PC-3 (cell line): ENCODE measurements at regions not wholly inside any gene's neighbourhood (a gene's known extent, or its start where the extent isn't known, plus 50 kb on each side); places are given as distances from the start of the nearest gene placed in this dataset.
A peak's percentile ranks its signal among the peaks of the same experiment; 100 is the strongest.

Experiments used
- ATAC-seq: fragments of 200-7000 bp; cut with Tn5 transposase; 2 replicates; pipeline ENCODE4 v1.9.1; 2020; ENCODE audit warnings: mild to moderate bottlenecking, moderate library complexity
- BruUV-seq: library from RNA; stranded (reverse); fragments of 400-500 nt; replicated peaks from 2 replicates; lab custom pipeline; 2021; lab: Mats Ljungman, UMichigan
- CTCF ChIA-PET: fragments of 300-600 bp; sonication (Branson Sonifier 250); formaldehyde crosslinking; loops from one replicate; lab custom pipeline; 2022; ENCODE audit warnings: antibody characterized with exemption; lab: Charles Lee
- POLR2A ChIA-PET: fragments of 300-600 bp; sonication (Branson Sonifier 250); formaldehyde crosslinking; loops from one replicate; lab custom pipeline; 2022; ENCODE audit warnings: antibody characterized with exemption; ENCODE audit not compliant: unreplicated experiment; lab: Charles Lee
- DNase-seq: peaks from one replicate; pipeline ENCODE4 v3.0.0-alpha.2; 2015
- H2AFZ ChIP-seq: fragments of 300-600 bp; sonication (generic); 2 replicates; pipeline ENCODE4 v1.6.0; 2016; ENCODE audit warnings: antibody characterized with exemption, low read length
- H3F3A ChIP-seq: fragments of 300-600 bp; sonication (generic); one replicate; pipeline ENCODE4 v1.6.0; 2017; ENCODE audit warnings: antibody characterized with exemption, low read length, control low read depth, mild to moderate bottlenecking; ENCODE audit not compliant: unreplicated experiment
- H3K27ac ChIP-seq: fragments of 300-600 bp; sonication (generic); 2 replicates; pipeline ENCODE4 v1.5.1; 2016; ENCODE audit warnings: mild to moderate bottlenecking, low read length
- H3K27me3 ChIP-seq: fragments of 300-600 bp; sonication (generic); 2 replicates; pipeline ENCODE4 v1.6.1; 2016; ENCODE audit warnings: low read length, mixed read lengths
- H3K36me3 ChIP-seq: fragments of 300-600 bp; sonication (generic); 2 replicates; pipeline ENCODE4 v1.6.1; 2016; ENCODE audit warnings: low read depth, mixed run types, low read length, mixed read lengths
- H3K4me1 ChIP-seq: fragments of 300-600 bp; sonication (generic); 2 replicates; pipeline ENCODE4 v1.5.1; 2016; ENCODE audit warnings: low read length; ENCODE audit not compliant: insufficient read depth
- H3K4me2 ChIP-seq: fragments of 300-600 bp; sonication (generic); 2 replicates; pipeline ENCODE4 v1.6.0; 2016; ENCODE audit warnings: low read length
- H3K4me3 ChIP-seq: fragments of 300-600 bp; sonication (generic); 2 replicates; pipeline ENCODE4 v1.5.1; 2016; ENCODE audit warnings: mild to moderate bottlenecking, low read length, mixed read lengths
- H3K79me2 ChIP-seq: fragments of 300-600 bp; sonication (generic); 2 replicates; pipeline ENCODE4 v1.6.1; 2017; ENCODE audit warnings: low read length, mixed read lengths
- H3K9ac ChIP-seq: fragments of 300-600 bp; sonication (generic); 2 replicates; pipeline ENCODE4 v1.6.0; 2016; ENCODE audit warnings: mild to moderate bottlenecking, low read length
- H3K9me2 ChIP-seq: fragments of 300-600 bp; sonication (generic); replicated peaks from 2 replicates; pipeline ENCODE4 v1.6.1; 2016; ENCODE audit warnings: mixed run types, low read length, mixed read lengths
- H3K9me3 ChIP-seq: fragments of 300-600 bp; sonication (generic); 2 replicates; pipeline ENCODE4 v1.6.1; 2016; ENCODE audit warnings: low read length, mixed read lengths
- H4K20me1 ChIP-seq: fragments of 300-600 bp; sonication (generic); 2 replicates; pipeline ENCODE4 v1.6.1; 2016; ENCODE audit warnings: low read length, mixed read lengths
- EZH2 ChIP-seq: fragments of 300-600 bp; sonication (generic); IDR thresholded peaks from one replicate; pipeline ENCODE4 v1.6.1; 2017; ENCODE audit warnings: antibody characterized with exemption, mild to moderate bottlenecking, low read length; ENCODE audit not compliant: unreplicated experiment
- EZH2phosphoT487 ChIP-seq: fragments of 300-600 bp; sonication (generic); IDR thresholded peaks from 2 replicates; pipeline ENCODE4 v1.6.1; 2018; ENCODE audit warnings: mild to moderate bottlenecking, antibody characterized with exemption, low read length, borderline replicate concordance
- intact Hi-C: fragments of 100-400 bp; cut with micrococcal nuclease; formaldehyde crosslinking; loops from 2 replicates; pipeline ENCODE4 v1.9.0; 2023
- TF ChIP-seq, protein P1 (sequence below): fragments of 300-600 bp; sonication (generic); conservative IDR thresholded peaks from 2 replicates; pipeline ENCODE4 v1.5.1; 2017; ENCODE audit warnings: antibody characterized with exemption, low read depth, mild to moderate bottlenecking, low read length

DNA sequence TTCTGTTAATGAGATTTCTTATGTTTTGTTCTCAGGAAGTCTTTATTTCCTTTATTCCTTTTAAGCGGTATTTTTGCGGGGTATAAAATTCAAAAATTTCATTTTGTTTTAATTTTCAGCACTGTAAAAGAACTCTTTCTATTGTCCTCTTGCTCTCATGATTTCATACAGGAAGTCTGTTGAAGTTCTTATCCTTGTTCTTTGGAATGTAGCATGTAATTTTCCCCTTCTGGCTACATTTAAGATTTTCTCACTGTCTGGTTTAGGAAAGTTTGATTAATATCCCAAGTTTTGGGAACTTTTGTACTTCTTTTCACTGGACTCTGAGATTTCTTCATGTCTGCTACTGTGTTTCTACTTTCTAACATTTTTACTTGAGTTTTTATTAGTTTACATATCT is 581.4 kb upstream of the GJE1 start:
- DNase-seq: no peak
- Histone ChIP-seq H3K4me2 (no peak overlapping the region), H3K79me2 (no peaks in the 10 kb centered on the region), H3F3A (no peaks in the 10 kb centered on the region), H4K20me1 (no peaks in the 10 kb centered on the region), H3K4me1 (peaks cover 33% of the 10 kb centered on the region), H3K36me3 (peaks cover 17% of the 10 kb centered on the region), H3K9me2 (no peaks in the 10 kb centered on the region), H2AFZ (no peak overlapping the region), H3K4me3 (0 out of 2 replicates have a peak overlapping the region, but pooled peaks have one; percentile 23), H3K9me3 (0 out of 2 replicates have a peak, but pooled peaks cover 10% of the 10 kb centered on the region), H3K9ac (peak overlapping the region; percentile 81), H3K27me3 (no peaks in the 10 kb centered on the region), H3K27ac (peak overlapping the region; percentile 96)
- BruUV-seq: no TSS peak
- intact Hi-C loops: loop anchor here (10.0 kb wide), 1 partner anchor 397 kb away; no protein-coding TSS in a partner anchor
- ChIA-PET POLR2A (no interaction called here), CTCF (no interaction called here)
- TF ChIP-seq EZH2: no peak
- TF ChIP-seq EZH2phosphoT487: no peak
- TF ChIP-seq, protein P1, sequence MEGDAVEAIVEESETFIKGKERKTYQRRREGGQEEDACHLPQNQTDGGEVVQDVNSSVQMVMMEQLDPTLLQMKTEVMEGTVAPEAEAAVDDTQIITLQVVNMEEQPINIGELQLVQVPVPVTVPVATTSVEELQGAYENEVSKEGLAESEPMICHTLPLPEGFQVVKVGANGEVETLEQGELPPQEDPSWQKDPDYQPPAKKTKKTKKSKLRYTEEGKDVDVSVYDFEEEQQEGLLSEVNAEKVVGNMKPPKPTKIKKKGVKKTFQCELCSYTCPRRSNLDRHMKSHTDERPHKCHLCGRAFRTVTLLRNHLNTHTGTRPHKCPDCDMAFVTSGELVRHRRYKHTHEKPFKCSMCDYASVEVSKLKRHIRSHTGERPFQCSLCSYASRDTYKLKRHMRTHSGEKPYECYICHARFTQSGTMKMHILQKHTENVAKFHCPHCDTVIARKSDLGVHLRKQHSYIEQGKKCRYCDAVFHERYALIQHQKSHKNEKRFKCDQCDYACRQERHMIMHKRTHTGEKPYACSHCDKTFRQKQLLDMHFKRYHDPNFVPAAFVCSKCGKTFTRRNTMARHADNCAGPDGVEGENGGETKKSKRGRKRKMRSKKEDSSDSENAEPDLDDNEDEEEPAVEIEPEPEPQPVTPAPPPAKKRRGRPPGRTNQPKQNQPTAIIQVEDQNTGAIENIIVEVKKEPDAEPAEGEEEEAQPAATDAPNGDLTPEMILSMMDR: no peak
- ATAC-seq: no peak

DNA sequence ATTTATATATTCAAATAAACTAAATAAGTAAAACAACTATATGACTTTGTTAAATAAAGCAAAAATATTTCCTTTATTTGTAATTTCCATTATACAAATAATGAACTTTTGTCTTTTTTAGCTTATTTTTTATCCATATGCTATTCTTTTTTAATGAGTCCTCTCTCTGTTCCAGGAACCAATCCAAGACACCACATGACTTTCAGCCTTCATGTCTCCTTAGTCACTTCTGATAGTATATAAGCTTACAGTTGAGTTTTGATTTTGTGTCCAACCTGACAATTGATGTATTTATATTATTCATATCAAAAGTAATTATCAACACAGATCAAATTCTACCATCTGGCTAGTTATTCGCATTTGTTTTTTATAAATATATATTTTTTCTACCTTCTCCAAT is 582.3 kb upstream of the GJE1 start:
- H3K4me2 ChIP-seq: no peak overlapping the region
- 0 out of 2 replicates have a peak, but pooled peaks cover 10% of the 10 kb centered on the region for H3K9me3 ChIP-seq
- TF ChIP-seq, protein P1: no peak
- TF ChIP-seq EZH2 (no peak), EZH2phosphoT487 (no peak)
- no peaks in the 10 kb centered on the region for H3K9me2 ChIP-seq
- no peak overlapping the region for H3K4me3 ChIP-seq
- H3F3A ChIP-seq: no peaks in the 10 kb centered on the region
- no peak for ATAC-seq
- no peak overlapping the region for H2AFZ ChIP-seq
- peaks cover 17% of the 10 kb centered on the region for H3K36me3 ChIP-seq
- ChIA-PET POLR2A (no interaction called here), CTCF (no interaction called here)
- H3K27me3 ChIP-seq: no peaks in the 10 kb centered on the region
- no peaks in the 10 kb centered on the region for H3K79me2 ChIP-seq
- no peaks in the 10 kb centered on the region for H4K20me1 ChIP-seq
- H3K4me1 ChIP-seq: peaks cover 33% of the 10 kb centered on the region
- no peak overlapping the region for H3K9ac ChIP-seq
- no TSS peak for BruUV-seq
- no peak overlapping the region for H3K27ac ChIP-seq
- intact Hi-C loops: loop anchor here (10.0 kb wide), 1 partner anchor 396 kb away; no protein-coding TSS in a partner anchor
- DNase-seq: no peak

DNA sequence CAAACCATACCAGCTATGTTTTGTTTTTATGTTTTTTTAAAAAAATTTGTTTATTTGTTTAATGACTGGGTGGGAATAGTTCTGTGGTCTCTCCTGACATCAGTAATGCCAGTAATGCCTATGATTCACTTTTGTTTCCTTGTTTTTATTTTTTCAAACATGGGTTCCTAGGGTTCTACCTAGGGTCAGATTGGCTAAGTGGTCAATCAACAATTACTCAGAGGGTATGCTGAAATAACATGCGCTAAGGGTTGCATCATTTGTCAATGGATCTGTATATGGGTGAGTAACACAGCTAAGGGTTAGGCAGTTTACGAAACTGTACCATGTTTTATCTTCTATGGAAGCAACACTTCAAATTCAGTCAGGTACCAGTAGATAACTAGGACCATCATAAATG is 583.8 kb upstream of the GJE1 start:
- DNase-seq: peak; percentile 78
- intact Hi-C loops: no loop called here
- Histone ChIP-seq H3K36me3 (peaks cover 17% of the 10 kb centered on the region), H3K9ac (peak overlapping the region; percentile 21; the same call in 1 of the 2 replicates), H3K9me2 (no peaks in the 10 kb centered on the region), H3K4me3 (no peak overlapping the region), H2AFZ (no peak overlapping the region), H3K4me1 (peaks cover 33% of the 10 kb centered on the region), H3K79me2 (no peaks in the 10 kb centered on the region), H3K27ac (peak overlapping the region; percentile 72), H3K9me3 (0 out of 2 replicates have a peak, but pooled peaks cover 10% of the 10 kb centered on the region), H3F3A (no peaks in the 10 kb centered on the region), H4K20me1 (no peaks in the 10 kb centered on the region), H3K27me3 (no peaks in the 10 kb centered on the region), H3K4me2 (peak overlapping the region; percentile 25; the same call in 1 of the 2 replicates)
- ChIA-PET CTCF (no interaction called here), POLR2A (no interaction called here)
- no peak for ATAC-seq
- no TSS peak for BruUV-seq
- TF ChIP-seq EZH2 (no peak), EZH2phosphoT487 (no peak)
- TF ChIP-seq, protein P1: no peak
